CD4-positive, alpha-beta T cell treated with Interleukin-15 for 1 hour (primary cell): ENCODE measurements at regions not wholly inside any gene's neighbourhood (a gene's known extent, or its start where the extent isn't known, plus 50 kb on each side); places are given as distances from the start of the nearest gene placed in this dataset.
"Not testable (repeated sequence)": the region's sequence is repeated elsewhere in the genome, so short reads cannot be mapped to it uniquely, and the experiment has no call there.

Source experiments
- DNase-seq: peaks from one replicate; pipeline ENCODE4 v3.0.0-alpha.2; 2020

GRCh38 chr21:19122356-19122755, 718.8 kb upstream of the TMPRSS15 start:
- no peak for DNase-seq

GRCh38 chr21:19123053-19123452, 719.5 kb upstream of the TMPRSS15 start:
- no peak for DNase-seq

GRCh38 chr21:19123525-19123924, 719.9 kb upstream of the TMPRSS15 start:
- DNase-seq, result no peak

GRCh38 chr21:19124691-19125090, 721.1 kb upstream of the TMPRSS15 start:
- no peak for DNase-seq

GRCh38 chr21:19130379-19131028, 726.9 kb upstream of the TMPRSS15 start:
- no peak for DNase-seq

- DNase-seq, result no peak
These were observed 737.9 kb upstream of the TMPRSS15 start for GRCh38 chr21:19141511-19141910.

- no peak for DNase-seq
These were observed 742.2 kb upstream of the TMPRSS15 start for GRCh38 chr21:19145682-19146293.

- DNase-seq, result no peak
These were observed 744.5 kb upstream of the TMPRSS15 start for GRCh38 chr21:19148056-19148455.

- DNase-seq, result no peak
These were observed 768.0 kb upstream of the TMPRSS15 start for GRCh38 chr21:19171585-19171984.

- DNase-seq, result no peak
These were observed 778.1 kb upstream of the TMPRSS15 start for GRCh38 chr21:19181604-19182140.

- no peak for DNase-seq
These were observed 794.4 kb upstream of the TMPRSS15 start for GRCh38 chr21:19197950-19198349.

- no peak for DNase-seq
These were observed 795.2 kb upstream of the TMPRSS15 start for GRCh38 chr21:19198801-19199200.

GRCh38 chr21:19218163-19218562, 814.6 kb upstream of the TMPRSS15 start:
- no peak for DNase-seq

GRCh38 chr21:19224090-19224489, 820.5 kb upstream of the TMPRSS15 start:
- no peak for DNase-seq

GRCh38 chr21:19228226-19228625, 824.6 kb upstream of the TMPRSS15 start:
- DNase-seq, result no peak

- not testable (repeated sequence) for DNase-seq
These were observed 830.3 kb upstream of the TMPRSS15 start for GRCh38 chr21:19233841-19234240.

GRCh38 chr21:19236209-19236608, 832.6 kb upstream of the TMPRSS15 start:
- DNase-seq, result no peak

GRCh38 chr21:19237608-19238007, 834.0 kb upstream of the TMPRSS15 start:
- no peak for DNase-seq

- no peak for DNase-seq
These were observed 836.1 kb upstream of the TMPRSS15 start for GRCh38 chr21:19239696-19240095.

GRCh38 chr21:19244502-19245187, 841.1 kb upstream of the TMPRSS15 start:
- no peak for DNase-seq

GRCh38 chr21:19245188-19245580, 841.6 kb upstream of the TMPRSS15 start:
- DNase-seq, result no peak

- no peak for DNase-seq
These were observed 842.4 kb upstream of the TMPRSS15 start for GRCh38 chr21:19246018-19246417.

- no peak for DNase-seq
These were observed 853.5 kb upstream of the TMPRSS15 start for GRCh38 chr21:19256934-19257660.
